ENCODE measurements at regions not wholly inside any gene's neighbourhood (a gene's known extent, or its start where the extent isn't known, plus 50 kb on each side); places are given as distances from the start of the nearest gene placed in this dataset.

- H3K27ac ChIP-seq: no peak overlapping the region
- H3K36me3 ChIP-seq: no peaks in the 10 kb centered on the region
- no peaks in the 10 kb centered on the region for H3K4me1 ChIP-seq
- TF ChIP-seq, protein P1, sequence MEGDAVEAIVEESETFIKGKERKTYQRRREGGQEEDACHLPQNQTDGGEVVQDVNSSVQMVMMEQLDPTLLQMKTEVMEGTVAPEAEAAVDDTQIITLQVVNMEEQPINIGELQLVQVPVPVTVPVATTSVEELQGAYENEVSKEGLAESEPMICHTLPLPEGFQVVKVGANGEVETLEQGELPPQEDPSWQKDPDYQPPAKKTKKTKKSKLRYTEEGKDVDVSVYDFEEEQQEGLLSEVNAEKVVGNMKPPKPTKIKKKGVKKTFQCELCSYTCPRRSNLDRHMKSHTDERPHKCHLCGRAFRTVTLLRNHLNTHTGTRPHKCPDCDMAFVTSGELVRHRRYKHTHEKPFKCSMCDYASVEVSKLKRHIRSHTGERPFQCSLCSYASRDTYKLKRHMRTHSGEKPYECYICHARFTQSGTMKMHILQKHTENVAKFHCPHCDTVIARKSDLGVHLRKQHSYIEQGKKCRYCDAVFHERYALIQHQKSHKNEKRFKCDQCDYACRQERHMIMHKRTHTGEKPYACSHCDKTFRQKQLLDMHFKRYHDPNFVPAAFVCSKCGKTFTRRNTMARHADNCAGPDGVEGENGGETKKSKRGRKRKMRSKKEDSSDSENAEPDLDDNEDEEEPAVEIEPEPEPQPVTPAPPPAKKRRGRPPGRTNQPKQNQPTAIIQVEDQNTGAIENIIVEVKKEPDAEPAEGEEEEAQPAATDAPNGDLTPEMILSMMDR (IDR thresholded peaks at IDR 0.05): no peak
- no peaks in the 10 kb centered on the region for H3K27me3 ChIP-seq
- no peak overlapping the region for H3K4me3 ChIP-seq
- no peak for DNase-seq (ENCODE audit: low spot score)
- H3K9me3 ChIP-seq: peaks cover 0 to 36% of the 10 kb centered on the region in 2 donors
Observed at GRCh38 chr9:108197899-108198298, 657.9 kb downstream of the ACTL7B start.

GRCh38 chr9:108197008-108197365 lies 658.8 kb downstream of the ACTL7B start:
- no peak overlapping the region for H3K4me3 ChIP-seq
- H3K27ac ChIP-seq: no peak overlapping the region
- no peaks in the 10 kb centered on the region for H3K27me3 ChIP-seq
- H3K36me3 ChIP-seq: no peaks in the 10 kb centered on the region
- no peaks in the 10 kb centered on the region for H3K4me1 ChIP-seq
- DNase-seq (ENCODE audit: low spot score): no peak
- TF ChIP-seq, protein P1 (IDR thresholded peaks at IDR 0.05): no peak
- H3K9me3 ChIP-seq: peaks cover 0 to 26% of the 10 kb centered on the region in 2 donors

- H3K4me3 ChIP-seq: no peak overlapping the region
- no peak overlapping the region for H3K27ac ChIP-seq
- peaks cover 0 to 23% of the 10 kb centered on the region in 2 donors for H3K9me3 ChIP-seq
- no peak for DNase-seq (ENCODE audit: low spot score)
- H3K27me3 ChIP-seq: no peaks in the 10 kb centered on the region
- no peaks in the 10 kb centered on the region for H3K4me1 ChIP-seq
- TF ChIP-seq, protein P1 (IDR thresholded peaks at IDR 0.05): no peak
- no peaks in the 10 kb centered on the region for H3K36me3 ChIP-seq
Observed at GRCh38 chr9:108196332-108197007, 659.3 kb downstream of the ACTL7B start.

- TF ChIP-seq, protein P1 (IDR thresholded peaks at IDR 0.05): no peak
- Histone ChIP-seq H3K27me3 (no peaks in the 10 kb centered on the region), H3K36me3 (no peaks in the 10 kb centered on the region), H3K4me3 (no peak overlapping the region), H3K27ac (no peak overlapping the region), H3K4me1 (no peaks in the 10 kb centered on the region), H3K9me3 (peaks cover 0 to under 1% of the 10 kb centered on the region in 2 donors)
- no peak for DNase-seq (ENCODE audit: low spot score)
Observed at GRCh38 chr9:108194154-108194553, 661.6 kb downstream of the ACTL7B start.

GRCh38 chr9:108193026-108193710 lies 662.6 kb downstream of the ACTL7B start:
- H3K36me3 ChIP-seq: no peaks in the 10 kb centered on the region
- H3K9me3 ChIP-seq: no peaks in the 10 kb centered on the region
- no peak for DNase-seq (ENCODE audit: low spot score)
- no peak overlapping the region for H3K27ac ChIP-seq
- no peaks in the 10 kb centered on the region for H3K4me1 ChIP-seq
- no peaks in the 10 kb centered on the region for H3K27me3 ChIP-seq
- no peak overlapping the region for H3K4me3 ChIP-seq
- TF ChIP-seq, protein P1 (IDR thresholded peaks at IDR 0.05): no peak
